H9 (cell line): ENCODE measurements at regions not wholly inside any gene's neighbourhood (a gene's known extent, or its start where the extent isn't known, plus 50 kb on each side); places are given as distances from the start of the nearest gene placed in this dataset.

Experiments used
- DNase-seq: peaks from one replicate; pipeline ENCODE4 v3.0.0-alpha.2; 2017
- H2AFZ ChIP-seq: one replicate; pipeline ENCODE4 v1.6.1; 2013; ENCODE audit warnings: mild to moderate bottlenecking, low read length, control low read depth, moderate library complexity
- H2AK5ac ChIP-seq: 2 replicates; pipeline ENCODE4 v1.6.1; 2013; ENCODE audit warnings: low read length, control low read depth, mixed read lengths; ENCODE audit not compliant: insufficient read length
- H2BK120ac ChIP-seq: one replicate; pipeline ENCODE4 v1.6.1; 2013; ENCODE audit warnings: low read depth, mild to moderate bottlenecking, low read length, control low read depth, inconsistent platforms; ENCODE audit not compliant: poor library complexity, severe bottlenecking
- H2BK12ac ChIP-seq: 2 replicates; pipeline ENCODE4 v1.6.1; 2013; ENCODE audit warnings: low read length, control low read depth, mixed read lengths, low read depth; ENCODE audit not compliant: insufficient read length
- H2BK15ac ChIP-seq: 2 replicates; pipeline ENCODE4 v1.6.1; 2013; ENCODE audit warnings: low read depth, low read length, control low read depth
- H2BK20ac ChIP-seq: one replicate; pipeline ENCODE4 v1.6.1; 2013; ENCODE audit warnings: low read depth, mild to moderate bottlenecking, low read length, control low read depth, inconsistent platforms; ENCODE audit not compliant: poor library complexity, severe bottlenecking
- H2BK5ac ChIP-seq: 2 replicates; pipeline ENCODE4 v1.6.1; 2013; ENCODE audit warnings: low read length, control low read depth, mixed read lengths; ENCODE audit not compliant: insufficient read length
- H3K14ac ChIP-seq: 2 replicates; pipeline ENCODE4 v1.6.1; 2013; ENCODE audit warnings: low read length, control low read depth; ENCODE audit not compliant: insufficient read depth
- H3K18ac ChIP-seq: 2 replicates; pipeline ENCODE4 v1.6.1; 2013; ENCODE audit warnings: low read depth, mild to moderate bottlenecking, mixed read lengths, low read length, control low read depth; ENCODE audit not compliant: insufficient read length
- H3K23ac ChIP-seq: 2 replicates; pipeline ENCODE4 v1.6.1; 2013; ENCODE audit warnings: low read length, control low read depth, mixed read lengths, low read depth; ENCODE audit not compliant: insufficient read length
- H3K23me2 ChIP-seq: 2 replicates; pipeline ENCODE4 v1.6.1; 2013; ENCODE audit warnings: low read depth, mild to moderate bottlenecking, mixed read lengths, low read length, control low read depth; ENCODE audit not compliant: insufficient read length, poor library complexity, severe bottlenecking
- H3K27ac ChIP-seq: 2 replicates; pipeline ENCODE4 v1.5.1; 2013; ENCODE audit warnings: low read length, control low read depth, mixed read lengths, low read depth; ENCODE audit not compliant: insufficient read length
- H3K27me3 ChIP-seq: 2 replicates; pipeline ENCODE4 v1.6.1; 2013; ENCODE audit warnings: low read length, control low read depth, inconsistent platforms; ENCODE audit not compliant: insufficient read depth
- H3K4ac ChIP-seq: 2 replicates; pipeline ENCODE4 v1.6.1; 2013; ENCODE audit warnings: low read depth, mild to moderate bottlenecking, control low read depth, inconsistent platforms, low read length, moderate library complexity
- H3K4me1 ChIP-seq: 2 replicates; pipeline ENCODE4 v1.6.1; 2013; ENCODE audit warnings: low read length, control low read depth, inconsistent platforms; ENCODE audit not compliant: insufficient read depth
- H3K4me2 ChIP-seq: 2 replicates; pipeline ENCODE4 v1.6.1; 2013; ENCODE audit warnings: low read length, control low read depth, mixed read lengths; ENCODE audit not compliant: insufficient read length, insufficient read depth
- H3K56ac ChIP-seq: 2 replicates; pipeline ENCODE4 v1.6.1; 2013; ENCODE audit warnings: low read depth, mild to moderate bottlenecking, mixed read lengths, low read length, control low read depth; ENCODE audit not compliant: insufficient read length
- H3K79me1 ChIP-seq: 2 replicates; pipeline ENCODE4 v1.6.1; 2013; ENCODE audit warnings: low read depth, mild to moderate bottlenecking, moderate library complexity, low read length, control low read depth, inconsistent platforms; ENCODE audit not compliant: insufficient read depth, poor library complexity, severe bottlenecking
- H3K79me2 ChIP-seq: 2 replicates; pipeline ENCODE4 v1.6.1; 2013; ENCODE audit warnings: low read length, control low read depth, inconsistent platforms; ENCODE audit not compliant: insufficient read depth
- H3K9ac ChIP-seq: 2 replicates; pipeline ENCODE4 v1.6.1; 2013; ENCODE audit warnings: low read length, control low read depth, mixed read lengths; ENCODE audit not compliant: insufficient read length; ENCODE audit errors: extremely low read depth
- H3K9me3 ChIP-seq: one replicate; pipeline ENCODE4 v1.6.1; 2013; ENCODE audit warnings: low read depth, low read length, inconsistent platforms; ENCODE audit not compliant: control insufficient read depth
- H3T11ph ChIP-seq: one replicate; pipeline ENCODE4 v1.6.1; 2013; ENCODE audit warnings: mild to moderate bottlenecking, low read length, control low read depth, inconsistent platforms
- H4K20me1 ChIP-seq: one replicate; pipeline ENCODE4 v1.6.1; 2013; ENCODE audit not compliant: control insufficient read depth, insufficient read length, insufficient read depth
- H4K5ac ChIP-seq: 2 replicates; pipeline ENCODE4 v1.6.1; 2013; ENCODE audit warnings: low read depth, mild to moderate bottlenecking, mixed read lengths, low read length, control low read depth; ENCODE audit not compliant: insufficient read length
- H4K8ac ChIP-seq: replicated peaks from 2 replicates; pipeline ENCODE4 v1.6.1; 2013; ENCODE audit warnings: low read length, control low read depth, mixed read lengths, low read depth; ENCODE audit not compliant: insufficient read length
- H4K91ac ChIP-seq: 2 replicates; pipeline ENCODE4 v1.6.1; 2013; ENCODE audit warnings: low read depth, mild to moderate bottlenecking, moderate library complexity, mixed read lengths, low read length, control low read depth; ENCODE audit not compliant: insufficient read length
- H3K27ac Mint-ChIP-seq, 3 experiments: 2 replicates in 2 of 3; 3 replicates in 1 of 3; pipeline ENCODE4 v1.8.0; 2020 to 2021; ENCODE audit warnings: mixed read lengths in 3 of 3, mild to moderate bottlenecking in 1 of 3, moderate library complexity in 1 of 3
- H3K27me3 Mint-ChIP-seq: 2 replicates; pipeline ENCODE4 v1.8.0; 2021; ENCODE audit warnings: low read depth, mild to moderate bottlenecking, moderate library complexity, mixed read lengths
- H3K36me3 Mint-ChIP-seq, 3 experiments: 2 replicates in 2 of 3; 3 replicates in 1 of 3; pipeline ENCODE4 v1.8.0; 2020 to 2021; ENCODE audit warnings: low read depth in 3 of 3, mixed read lengths in 3 of 3; ENCODE audit not compliant: insufficient read depth in 1 of 3
- H3K4me1 Mint-ChIP-seq, 2 experiments: 2 replicates each; pipeline ENCODE4 v1.8.0; 2020; ENCODE audit warnings: mixed read lengths in 2 of 2
- H3K4me3 Mint-ChIP-seq, 2 experiments: 2 replicates in 1 of 2; 3 replicates in 1 of 2; pipeline ENCODE4 v1.8.0; 2020 to 2021; ENCODE audit warnings: mild to moderate bottlenecking in 2 of 2, mixed read lengths in 2 of 2, moderate library complexity in 1 of 2
- H3K9me3 Mint-ChIP-seq, 2 experiments: 2 replicates in 1 of 2; 3 replicates in 1 of 2; pipeline ENCODE4 v1.8.0; 2020; ENCODE audit warnings: mild to moderate bottlenecking in 2 of 2, mixed read lengths in 2 of 2, moderate library complexity in 1 of 2
- WGBS: extraction: QIAGEN DNeasy Blood & Tissue Kit; methylation state at CpG from one replicate; pipeline ENCODE4 v1.1.7; 2013; ENCODE audit warnings: missing lambda C conversion rate, low lambda C conversion rate, mixed read lengths; ENCODE audit not compliant: insufficient read length; ENCODE audit errors: extremely low coverage; 5-methylcytosine and 5-hydroxymethylcytosine counted together
- TF ChIP-seq, protein P1 (sequence below): fragments of 200-600 bp; sonication (generic); conservative IDR thresholded peaks from 3 replicates; pipeline ENCODE4 v1.8.0; 2021; ENCODE audit warnings: antibody characterized with exemption, mild to moderate bottlenecking

DNA sequence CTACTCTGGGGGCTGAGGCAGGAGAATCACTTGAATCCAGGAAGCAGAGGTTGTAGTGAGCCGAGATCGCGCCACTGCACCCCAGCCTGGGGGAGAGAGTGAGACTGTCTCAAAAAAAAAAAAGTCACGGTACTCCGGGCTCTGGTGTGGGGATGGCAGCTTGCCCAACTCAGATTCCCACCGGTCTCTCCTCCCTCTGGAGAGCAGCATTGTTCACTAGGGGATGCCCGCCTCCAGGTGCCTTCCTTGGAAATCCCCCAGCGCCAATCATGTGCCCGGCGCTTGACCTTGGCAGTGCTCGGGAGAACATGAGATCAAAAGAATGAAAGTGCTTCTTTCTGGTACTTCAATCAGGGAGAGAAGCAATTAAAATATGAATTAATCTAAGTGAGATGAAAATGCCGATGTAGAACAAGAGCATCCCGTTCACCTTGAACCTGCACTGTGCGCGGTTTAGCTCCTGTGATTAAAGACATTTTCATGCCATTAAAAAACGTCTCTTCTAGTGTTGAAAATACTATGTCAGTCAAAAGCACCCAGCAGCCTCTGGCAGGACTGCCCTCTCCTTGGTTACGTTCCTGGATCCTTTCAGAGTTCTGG is 1127.3 kb upstream of the AUTS2 start:
- Histone ChIP-seq H2AFZ (no peak overlapping the region), H3T11ph (no peak overlapping the region), H3K23ac (no peak overlapping the region), H2BK15ac (no peak overlapping the region), H3K56ac (no peak overlapping the region), H3K4ac (no peak overlapping the region), H3K9me3 (no peaks in the 10 kb centered on the region), H4K5ac (no peak overlapping the region), H3K4me2 (no peak overlapping the region), H3K14ac (no peak overlapping the region), H2BK120ac (no peak overlapping the region), H3K79me2 (no peaks in the 10 kb centered on the region), H3K9ac (no peak overlapping the region), H3K27ac (no peak overlapping the region), H2BK5ac (no peak overlapping the region), H3K23me2 (no peaks in the 10 kb centered on the region), H4K91ac (no peak overlapping the region), H4K20me1 (no peaks in the 10 kb centered on the region), H4K8ac (no peak overlapping the region), H3K27me3 (no peaks in the 10 kb centered on the region), H3K4me1 (no peaks in the 10 kb centered on the region), H2AK5ac (no peak overlapping the region), H3K18ac (no peak overlapping the region), H2BK12ac (no peak overlapping the region), H3K79me1 (no peaks in the 10 kb centered on the region), H2BK20ac (no peak overlapping the region)
- Mint-ChIP-seq H3K4me3 (no peak overlapping the region), H3K4me1 (peaks cover 2 to 5% of the 10 kb centered on the region in 2 experiments; a peak in 2 of 4 replicates), H3K27me3 (peaks cover 4% of the 10 kb centered on the region; the same call in 1 of the 2 replicates), H3K9me3 (no peaks in the 10 kb centered on the region; a peak in 1 of 5 replicates), H3K36me3 (no peaks in the 10 kb centered on the region), H3K27ac (no peak overlapping the region)
- WGBS = no CpG with 5 or more reads among the region's 17 CpGs
- no peak for DNase-seq
- TF ChIP-seq, protein P1, sequence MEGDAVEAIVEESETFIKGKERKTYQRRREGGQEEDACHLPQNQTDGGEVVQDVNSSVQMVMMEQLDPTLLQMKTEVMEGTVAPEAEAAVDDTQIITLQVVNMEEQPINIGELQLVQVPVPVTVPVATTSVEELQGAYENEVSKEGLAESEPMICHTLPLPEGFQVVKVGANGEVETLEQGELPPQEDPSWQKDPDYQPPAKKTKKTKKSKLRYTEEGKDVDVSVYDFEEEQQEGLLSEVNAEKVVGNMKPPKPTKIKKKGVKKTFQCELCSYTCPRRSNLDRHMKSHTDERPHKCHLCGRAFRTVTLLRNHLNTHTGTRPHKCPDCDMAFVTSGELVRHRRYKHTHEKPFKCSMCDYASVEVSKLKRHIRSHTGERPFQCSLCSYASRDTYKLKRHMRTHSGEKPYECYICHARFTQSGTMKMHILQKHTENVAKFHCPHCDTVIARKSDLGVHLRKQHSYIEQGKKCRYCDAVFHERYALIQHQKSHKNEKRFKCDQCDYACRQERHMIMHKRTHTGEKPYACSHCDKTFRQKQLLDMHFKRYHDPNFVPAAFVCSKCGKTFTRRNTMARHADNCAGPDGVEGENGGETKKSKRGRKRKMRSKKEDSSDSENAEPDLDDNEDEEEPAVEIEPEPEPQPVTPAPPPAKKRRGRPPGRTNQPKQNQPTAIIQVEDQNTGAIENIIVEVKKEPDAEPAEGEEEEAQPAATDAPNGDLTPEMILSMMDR = no peak
